NCI-H510A treated with DMSO at 0.1 percent for 48 hours (cell line): ENCODE measurements at regions not wholly inside any gene's neighbourhood (a gene's known extent, or its start where the extent isn't known, plus 50 kb on each side); places are given as distances from the start of the nearest gene placed in this dataset.
A peak's percentile ranks its signal among the peaks of the same experiment; 100 is the strongest.
"Not testable (repeated sequence)": the region's sequence is repeated elsewhere in the genome, so short reads cannot be mapped to it uniquely, and the experiment has no call there.

Experiments
- DNase-seq: peaks from one replicate; lab custom pipeline; 2025; lab: John Stamatoyannopoulos, UW

DNA sequence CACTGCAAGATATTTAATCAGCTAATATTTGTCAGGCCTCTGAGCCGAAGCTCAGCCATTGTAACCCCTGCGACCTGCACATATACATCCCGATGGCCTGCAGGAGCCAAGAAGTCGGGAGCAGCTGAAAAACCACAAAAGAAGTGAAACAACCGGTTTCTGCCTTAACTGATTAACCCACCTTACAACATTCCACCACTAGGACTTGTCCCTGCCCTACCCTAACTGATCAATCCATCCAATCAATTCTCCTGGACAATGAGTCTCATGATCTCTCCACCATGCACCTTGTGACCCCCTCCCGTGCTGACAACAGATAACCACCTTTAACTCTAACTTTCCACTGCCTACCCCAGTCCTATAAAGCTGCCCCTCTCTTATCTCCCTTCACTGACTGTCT is 945.4 kb upstream of the GYPC start:
- no peak for DNase-seq

DNA sequence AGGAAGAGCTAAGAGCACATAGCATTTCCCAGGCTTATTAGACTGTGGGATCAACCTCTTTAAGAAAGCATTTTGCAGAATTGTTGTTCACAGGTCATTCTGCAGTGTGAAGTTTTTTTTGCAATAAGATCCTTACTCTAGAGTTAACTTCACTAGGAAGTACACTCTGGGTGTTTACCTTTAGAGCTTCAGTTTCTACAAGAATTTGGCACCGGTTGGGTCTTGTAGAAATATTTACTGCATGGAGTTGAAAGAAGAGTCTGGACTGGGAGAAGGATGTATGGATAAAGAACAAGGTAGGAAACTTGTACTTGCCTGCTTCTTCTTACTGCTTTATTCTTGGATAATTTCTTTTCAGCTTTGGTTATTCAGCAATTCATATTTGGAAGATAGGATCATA is 944.9 kb upstream of the GYPC start:
- DNase-seq = no peak

DNA sequence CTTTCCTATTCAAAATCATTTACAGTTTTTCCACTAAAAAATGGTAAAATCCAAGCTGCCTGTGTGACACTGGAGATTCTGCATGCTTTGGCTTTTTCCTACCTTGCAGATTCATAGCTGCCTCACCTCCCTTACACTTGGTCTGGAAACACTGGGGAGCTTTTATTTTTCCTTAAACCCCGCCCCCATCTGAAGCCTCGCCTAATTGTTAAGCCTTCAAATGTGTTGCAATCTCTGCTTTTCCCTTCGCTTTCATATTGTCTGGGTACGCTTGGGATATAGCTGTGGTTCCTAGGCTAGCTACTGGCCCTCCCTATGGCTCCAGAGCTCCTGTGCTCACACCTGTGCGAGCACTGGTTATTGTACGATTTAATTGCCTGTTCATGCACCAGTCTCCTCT is 942.4 kb upstream of the GYPC start:
- no peak for DNase-seq

DNA sequence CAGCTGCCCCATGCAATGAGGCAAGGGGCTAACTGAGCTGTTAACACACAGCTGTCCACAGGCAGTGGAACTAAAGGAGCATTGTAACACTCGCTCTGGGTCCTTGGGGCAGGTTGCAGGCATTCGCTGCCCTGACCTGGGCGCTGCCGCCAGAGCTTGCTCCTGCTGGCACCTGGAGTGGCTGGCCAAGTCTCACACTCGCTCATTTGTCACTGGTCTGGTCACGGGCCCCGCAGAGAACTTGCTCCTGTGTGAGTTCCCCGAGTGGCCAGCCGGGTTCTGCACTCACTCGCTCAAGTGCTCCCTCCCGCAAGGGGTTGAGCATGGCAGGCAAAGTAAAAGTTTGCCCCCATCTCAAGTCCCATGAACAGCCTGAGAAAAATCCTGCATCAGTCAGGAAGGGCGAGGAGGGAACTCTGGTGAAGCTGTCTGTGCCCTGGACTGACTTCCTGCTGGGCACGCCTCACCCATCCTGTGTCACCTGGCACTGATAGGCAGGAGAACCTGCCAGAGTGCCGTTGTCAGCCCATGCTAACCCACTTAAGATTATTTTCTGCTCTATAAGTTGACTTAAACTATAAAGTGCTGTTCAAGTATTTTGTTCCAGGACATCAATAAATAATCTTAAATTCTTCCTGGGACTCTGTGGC is 934.8 kb upstream of the GYPC start:
- no peak for DNase-seq

DNA sequence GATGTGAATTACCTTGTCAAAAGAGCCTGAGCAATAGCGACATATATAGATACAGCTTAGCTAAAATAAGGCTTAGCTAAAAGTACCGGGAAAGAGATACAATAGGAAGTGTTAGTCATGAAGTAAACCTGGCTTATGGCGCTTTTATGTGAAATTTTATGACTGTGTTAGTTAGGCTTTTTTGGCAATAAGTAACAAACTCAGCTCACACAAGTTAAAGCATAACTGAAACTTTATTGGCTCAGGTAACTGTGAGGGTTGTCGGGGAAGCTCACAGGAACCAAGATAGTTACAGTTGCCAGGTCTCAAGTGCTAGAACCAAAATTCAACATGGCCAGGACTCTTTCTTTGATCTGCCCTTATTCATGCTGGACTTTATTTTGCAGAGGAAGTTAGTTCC is 925.0 kb upstream of the GYPC start:
- DNase-seq = no peak

DNA sequence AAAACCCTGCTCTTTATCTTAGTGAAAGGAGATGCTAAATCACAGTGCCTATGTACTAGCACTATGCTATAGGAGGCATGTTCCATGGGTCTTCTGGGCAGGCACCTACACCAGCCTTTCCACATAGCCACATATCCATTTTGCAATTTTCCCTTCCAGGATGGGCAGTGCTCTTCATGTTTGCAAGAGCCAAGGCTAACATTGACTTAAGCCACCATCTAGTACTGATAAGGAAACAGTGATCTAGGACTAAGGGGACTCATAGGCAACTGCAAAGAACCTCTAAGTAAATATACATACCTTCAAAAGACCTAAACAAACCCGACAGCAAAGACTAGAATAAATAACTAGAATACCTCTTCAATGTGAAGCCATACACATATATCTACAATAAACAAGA is 919.7 kb upstream of the GYPC start:
- no peak for DNase-seq

DNA sequence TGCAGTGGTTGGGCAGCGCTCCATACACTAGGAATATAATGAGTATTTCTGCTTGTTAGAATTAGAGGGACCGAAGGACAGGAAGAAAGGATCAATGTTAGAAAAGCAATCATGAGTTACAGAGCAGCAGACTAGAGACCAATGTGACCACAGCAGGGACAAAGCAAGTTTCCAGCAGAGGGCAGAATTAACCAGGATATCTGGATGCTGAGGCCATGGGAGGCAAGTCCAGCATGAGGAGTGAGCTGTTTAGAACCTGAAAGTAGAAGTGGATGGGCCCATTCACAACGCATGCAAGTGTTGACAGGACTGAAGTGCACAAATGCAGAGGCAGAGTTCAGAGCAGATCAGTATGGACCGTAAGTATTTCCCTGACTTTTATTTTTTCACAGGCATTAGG is 910.4 kb upstream of the GYPC start:
- DNase-seq = peak; percentile 68

DNA sequence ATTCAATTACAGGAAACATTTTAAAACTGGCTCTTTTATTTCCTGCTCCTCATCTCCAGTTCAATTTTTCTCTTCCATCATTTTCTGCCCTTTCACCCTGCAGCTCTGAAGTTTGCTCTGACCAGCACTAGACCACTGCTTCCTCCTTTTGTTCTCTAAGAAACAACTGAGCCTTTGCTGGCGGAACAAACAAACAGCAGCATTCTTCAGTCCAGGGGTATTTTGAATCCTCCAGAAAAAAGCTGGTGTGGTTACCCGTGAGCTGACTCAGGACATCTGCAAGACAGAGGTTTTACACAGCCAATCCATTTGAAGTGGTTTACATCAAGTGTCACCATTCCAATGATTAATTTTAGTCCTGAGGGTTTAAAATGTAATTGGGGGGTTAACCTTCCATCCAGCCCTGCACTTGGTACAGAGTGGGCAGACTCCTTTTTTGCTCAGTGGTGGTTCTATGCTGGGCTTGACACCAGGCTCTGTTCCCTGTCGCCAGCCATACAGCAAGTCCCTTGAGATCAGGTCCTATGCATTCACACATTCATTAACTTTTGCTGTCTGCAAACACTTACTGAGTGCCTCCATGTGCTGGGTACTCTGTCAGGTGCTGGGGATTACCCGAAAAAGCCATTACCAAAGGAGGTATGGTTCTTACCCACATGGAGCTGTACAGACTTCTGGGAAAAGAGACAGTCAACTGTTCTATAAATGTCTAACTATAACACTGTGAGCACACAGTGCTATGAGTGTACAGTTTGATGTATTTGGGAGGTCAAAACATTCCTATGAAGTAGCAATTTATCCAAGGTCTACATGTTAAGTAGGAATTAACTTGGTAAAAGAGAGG is 909.4 kb upstream of the GYPC start:
- DNase-seq = no peak

DNA sequence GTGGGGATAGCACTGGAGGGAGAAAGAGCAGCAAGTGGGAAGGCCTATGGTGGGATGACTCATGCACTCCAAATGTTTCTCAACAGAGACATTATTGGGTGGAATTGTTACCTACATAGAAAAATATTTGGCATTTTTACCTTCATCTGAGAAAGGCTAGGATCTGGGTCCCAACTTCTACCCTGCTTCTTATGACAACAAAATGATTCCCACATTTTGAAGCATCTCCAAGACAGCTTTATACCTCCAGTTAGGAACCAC is 908.9 kb upstream of the GYPC start:
- DNase-seq = no peak

DNA sequence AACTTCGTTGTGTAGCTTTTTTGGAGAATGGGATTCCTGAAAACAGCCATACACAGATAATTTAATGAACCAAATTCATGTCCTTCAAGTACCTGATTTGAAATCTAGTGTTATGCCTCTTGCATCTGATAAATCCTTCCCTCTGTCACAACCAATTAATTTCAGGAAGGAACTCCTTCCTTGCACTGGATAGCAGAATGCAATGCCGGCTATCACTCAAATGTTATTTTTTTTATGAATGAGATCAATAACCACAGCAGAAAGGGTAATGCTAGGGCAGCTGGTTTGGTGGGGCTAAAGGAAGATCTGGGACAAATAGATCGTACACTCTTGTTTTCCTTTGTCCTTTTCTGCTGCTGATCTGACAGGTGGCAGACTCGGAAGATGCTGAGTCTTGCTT is 899.5 kb upstream of the GYPC start:
- no peak for DNase-seq

DNA sequence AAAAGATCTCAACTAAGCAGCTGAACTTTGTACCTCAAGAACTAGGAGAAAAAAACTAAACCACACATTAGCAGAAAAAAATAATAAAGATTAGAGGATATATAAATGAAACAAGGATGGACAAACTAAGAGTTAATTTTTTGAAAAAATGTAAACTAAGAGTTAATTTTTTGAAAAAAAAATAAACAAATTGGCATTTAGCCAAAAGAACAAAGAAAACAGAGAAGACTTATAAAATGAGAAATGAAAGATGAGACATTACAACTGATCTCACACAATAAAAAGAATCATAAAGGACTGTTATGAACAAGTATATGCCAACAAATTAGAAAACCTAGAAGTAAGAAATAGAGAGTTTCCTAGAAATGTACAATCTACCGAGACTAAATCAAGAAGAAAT is 859.2 kb upstream of the GYPC start:
- no peak for DNase-seq

DNA sequence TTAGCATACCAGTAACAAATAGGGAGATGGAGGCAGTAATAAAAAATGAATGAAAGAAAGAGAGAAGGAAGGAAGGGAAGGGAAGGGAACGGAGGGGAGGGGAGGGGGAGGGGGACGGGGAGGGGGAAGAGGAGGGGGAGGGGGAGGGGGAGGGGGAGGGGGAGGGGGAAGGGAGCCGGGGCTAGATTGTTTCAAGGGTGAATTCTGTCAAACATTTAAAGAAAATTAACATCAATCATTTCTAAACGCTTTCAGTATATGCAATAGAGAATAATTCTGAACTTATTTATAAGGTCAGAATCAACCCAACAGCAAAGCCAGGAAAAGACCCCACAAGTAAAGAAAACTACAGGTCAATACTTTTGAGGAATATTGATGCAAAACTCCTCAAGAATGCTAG is 858.8 kb upstream of the GYPC start:
- no peak for DNase-seq

DNA sequence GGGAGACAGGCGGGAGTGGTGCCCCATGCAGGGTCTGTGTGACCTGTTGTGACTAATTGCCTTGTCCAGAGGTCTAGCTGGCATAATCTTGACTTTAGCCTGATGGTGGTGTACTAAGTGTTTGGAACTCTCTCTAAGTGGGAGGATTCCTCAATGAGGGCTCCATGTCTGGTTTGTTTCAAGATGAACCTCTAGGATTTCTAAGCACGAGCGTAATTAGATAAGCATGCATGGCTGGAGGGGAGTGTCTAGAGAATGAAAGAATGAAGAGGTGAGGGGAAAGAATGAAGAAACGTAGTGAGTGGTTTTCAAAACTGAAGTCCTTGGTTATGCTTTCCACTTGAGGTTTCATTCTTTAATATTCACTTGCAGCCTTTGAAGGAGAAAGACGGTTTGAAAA is 833.2 kb upstream of the GYPC start:
- no peak for DNase-seq

DNA sequence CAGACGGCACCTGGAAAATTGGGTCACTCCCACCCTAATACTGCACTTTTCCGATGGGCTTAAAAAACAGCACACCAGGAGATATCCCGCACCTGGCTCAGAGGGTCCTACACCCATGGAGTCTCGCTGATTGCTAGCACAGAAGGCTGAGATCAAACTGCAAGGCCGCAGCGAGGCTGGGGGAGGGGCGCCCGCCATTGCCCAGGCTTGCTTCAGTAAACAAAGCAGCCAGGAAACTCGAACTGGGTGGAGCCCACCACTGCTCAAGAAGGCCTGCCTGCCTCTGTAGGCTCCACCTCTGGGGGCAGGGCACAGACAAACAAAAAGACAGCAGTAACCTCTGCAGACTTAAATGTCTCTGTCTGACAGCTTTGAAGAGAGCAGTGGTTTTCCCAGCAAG is 830.2 kb upstream of the GYPC start:
- DNase-seq = not testable (repeated sequence)

DNA sequence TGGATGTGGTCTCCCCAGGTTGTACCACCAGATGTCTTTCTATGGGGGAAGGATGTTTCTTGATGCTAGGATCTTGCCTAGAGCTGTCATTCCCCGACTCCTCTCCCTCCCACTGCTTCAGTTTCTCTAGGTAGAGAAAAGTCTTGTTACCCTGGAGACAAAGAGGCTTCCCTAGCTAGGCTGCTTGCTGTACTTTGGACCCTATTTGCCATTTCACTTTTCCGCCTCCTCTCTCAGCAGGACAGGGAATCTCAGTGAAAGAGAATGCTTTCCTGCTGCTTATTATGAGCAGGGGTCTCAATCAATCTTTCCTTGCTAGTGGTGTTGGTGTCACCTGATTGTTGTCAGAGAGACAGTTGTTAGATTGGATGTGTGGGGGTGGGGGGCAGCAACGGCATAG is 818.8 kb upstream of the GYPC start:
- DNase-seq = no peak

DNA sequence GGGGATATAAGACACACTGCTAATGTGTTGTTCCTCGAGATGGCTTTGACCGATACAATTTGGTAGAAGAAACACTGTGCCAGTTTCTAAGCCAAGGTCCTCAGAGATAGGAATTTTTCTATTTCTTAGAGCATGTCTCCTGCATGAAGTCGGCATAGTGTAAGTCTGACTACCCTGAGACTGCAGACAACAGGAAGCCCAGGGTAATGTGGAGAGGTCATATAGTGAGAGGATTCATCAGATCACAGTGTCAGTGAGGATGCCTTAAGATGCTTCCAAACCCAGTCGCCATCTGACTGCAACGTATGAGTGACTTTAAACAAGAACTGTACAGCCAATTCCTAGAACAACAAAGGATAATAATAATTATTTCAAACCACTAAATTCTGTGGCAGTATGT is 818.3 kb upstream of the GYPC start:
- DNase-seq = no peak

DNA sequence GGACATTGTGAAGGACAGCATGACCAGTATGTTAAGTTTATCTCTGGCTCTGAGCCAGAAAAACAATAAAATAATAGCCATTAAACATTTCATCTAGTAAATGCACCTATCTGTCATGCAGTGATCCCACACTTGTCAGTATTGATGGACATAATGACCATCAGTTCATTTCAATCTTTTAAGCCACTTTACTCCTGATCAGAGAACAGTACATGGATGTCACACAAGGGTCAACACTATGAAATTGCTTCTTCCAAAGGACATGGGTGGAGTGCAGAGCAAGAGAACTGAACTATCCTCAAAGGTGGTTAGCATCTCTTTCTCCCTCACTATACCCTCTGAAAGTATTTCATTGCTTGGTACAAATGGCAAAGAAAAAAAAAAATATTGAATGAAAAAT is 816.0 kb upstream of the GYPC start:
- DNase-seq = no peak

DNA sequence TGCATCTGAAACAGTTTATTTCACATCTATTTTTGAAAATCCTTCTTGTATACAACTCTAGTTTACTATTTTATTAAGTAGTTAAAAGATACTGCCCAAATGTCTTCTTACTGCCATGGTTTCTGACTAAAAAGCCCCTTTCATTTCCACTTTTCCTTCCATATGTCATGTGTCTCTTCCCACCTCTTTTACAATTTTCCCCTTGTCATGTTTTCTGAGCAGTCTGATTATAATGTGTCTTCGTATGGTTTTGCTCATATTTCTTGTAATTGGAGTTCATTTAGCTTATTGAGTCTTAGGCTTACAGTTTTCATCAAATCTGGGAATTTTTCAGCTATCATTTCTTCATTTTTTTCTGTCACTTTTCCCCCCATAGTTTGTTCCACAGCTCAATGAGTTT is 813.9 kb upstream of the GYPC start:
- DNase-seq = no peak

DNA sequence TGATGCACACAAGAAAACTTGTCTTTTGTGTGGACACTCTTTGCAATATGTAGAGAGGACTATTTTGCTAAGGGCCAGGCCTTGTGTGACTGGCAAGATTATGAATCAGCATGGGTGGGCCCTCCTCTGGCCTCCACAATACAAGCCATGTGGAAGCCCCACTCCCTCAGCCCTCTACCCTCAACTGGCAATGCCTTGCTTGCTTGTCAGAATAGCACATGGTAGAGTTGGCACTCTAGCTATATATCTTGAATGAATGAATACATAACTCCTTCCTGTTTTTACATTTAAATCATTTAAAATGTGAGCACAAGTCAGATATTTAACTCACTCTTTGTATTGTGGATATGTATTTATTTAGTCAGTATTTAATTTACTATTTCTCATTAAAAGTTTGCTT is 805.4 kb upstream of the GYPC start:
- DNase-seq = no peak

DNA sequence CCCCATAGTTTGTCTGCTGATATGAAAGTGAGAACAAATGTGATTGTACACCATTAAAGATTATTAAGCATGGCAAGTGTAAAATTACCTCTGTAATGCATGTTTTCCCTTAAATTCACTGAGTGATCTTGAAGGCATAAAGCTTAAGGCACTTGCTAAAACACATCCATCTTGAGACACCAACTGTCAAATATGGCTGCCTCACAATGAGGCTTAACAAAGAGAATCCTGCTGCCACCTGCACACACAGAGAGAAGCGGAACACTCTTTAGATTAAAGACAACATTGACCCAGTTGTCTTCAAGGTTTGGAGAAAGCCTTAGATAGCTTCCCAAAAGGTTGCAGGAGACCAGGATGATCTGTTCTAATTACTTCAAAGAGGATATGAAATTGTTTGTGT is 803.6 kb upstream of the GYPC start:
- no peak for DNase-seq

DNA sequence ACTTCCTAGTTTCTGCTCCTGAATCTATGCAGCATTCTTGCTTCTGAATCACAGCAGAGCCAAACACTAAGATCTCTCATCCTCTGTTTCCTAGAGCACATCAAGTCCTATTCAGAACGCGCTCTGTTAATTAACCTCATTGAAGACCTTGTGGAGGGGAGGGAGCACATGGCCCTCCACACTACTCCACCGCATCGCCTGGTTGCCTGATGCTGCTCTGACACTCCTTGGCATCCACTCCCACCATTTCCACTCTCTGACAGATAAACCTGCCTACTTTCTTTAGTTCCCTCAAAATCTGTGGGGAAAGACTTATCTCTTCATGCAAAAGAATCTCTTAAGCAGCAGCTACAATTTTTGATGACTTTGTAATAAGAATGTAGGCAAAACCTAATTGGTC is 802.3 kb upstream of the GYPC start:
- no peak for DNase-seq

DNA sequence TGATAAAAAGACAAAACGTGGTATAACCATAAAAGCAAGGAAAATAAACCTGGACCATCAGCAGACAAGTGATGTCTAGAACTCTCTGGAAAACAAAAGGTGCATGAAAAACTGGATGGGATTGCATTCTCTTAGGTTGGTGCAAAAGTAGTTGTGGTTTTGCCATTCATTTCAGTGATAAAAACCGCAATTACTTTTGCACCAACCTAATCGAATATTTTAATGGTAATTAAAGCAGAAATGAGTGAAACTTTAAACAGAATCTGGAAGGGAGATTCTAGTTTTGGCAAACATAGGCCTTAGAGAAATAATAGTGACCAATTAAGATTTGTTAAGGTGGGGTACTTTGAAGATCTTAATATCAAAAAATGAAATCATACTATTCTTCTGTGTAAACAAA is 800.8 kb upstream of the GYPC start:
- DNase-seq = no peak

DNA sequence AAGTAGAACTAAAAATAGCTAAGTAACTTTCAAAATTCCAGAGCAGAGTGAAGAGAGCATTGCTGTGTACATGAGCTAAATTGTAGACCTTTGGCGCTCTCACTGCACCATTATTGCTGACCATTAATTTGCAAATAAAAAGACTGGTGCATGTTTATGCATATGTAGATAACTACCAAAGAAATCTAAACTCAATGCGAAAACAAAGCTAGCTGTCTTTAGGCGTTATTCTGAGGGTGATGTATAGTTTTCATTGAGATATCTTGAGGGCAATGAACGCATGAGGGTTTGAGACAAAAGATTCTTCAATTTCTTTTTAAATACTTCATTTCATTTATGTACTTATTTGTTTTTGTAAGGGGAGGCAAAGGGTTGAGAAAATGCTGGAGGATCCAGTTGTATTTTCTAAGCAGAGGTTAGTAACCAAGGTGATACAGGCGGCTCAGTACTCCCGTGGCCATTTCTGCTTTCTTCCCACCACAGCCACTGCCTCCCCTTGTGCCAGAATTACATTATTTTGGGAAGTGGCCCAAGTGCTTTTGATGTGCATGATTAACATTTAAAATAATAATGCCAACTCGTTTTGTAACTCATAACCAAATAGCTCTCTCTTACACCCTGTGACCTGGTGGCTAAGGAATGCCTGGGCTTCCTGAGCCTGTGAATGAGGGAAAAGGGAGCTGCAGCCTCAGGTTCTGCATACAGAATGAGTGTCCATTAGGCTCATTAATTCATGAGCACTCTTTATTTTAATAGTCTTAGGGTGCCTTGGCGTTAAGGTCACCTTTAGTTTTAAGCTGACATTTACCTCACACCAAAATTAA is 797.8 kb upstream of the GYPC start:
- DNase-seq = no peak
